NCI-H1105 (cell line): ENCODE measurements at regions not wholly inside any gene's neighbourhood (a gene's known extent, or its start where the extent isn't known, plus 50 kb on each side); places are given as distances from the start of the nearest gene placed in this dataset.

Experiments used
- DNase-seq: peaks from one replicate; lab custom pipeline; 2025; lab: John Stamatoyannopoulos, UW

GRCh38 chr10:75347186-75347585 lies 54.4 kb downstream of the ZNF503 start:
- DNase-seq = no peak

DNA sequence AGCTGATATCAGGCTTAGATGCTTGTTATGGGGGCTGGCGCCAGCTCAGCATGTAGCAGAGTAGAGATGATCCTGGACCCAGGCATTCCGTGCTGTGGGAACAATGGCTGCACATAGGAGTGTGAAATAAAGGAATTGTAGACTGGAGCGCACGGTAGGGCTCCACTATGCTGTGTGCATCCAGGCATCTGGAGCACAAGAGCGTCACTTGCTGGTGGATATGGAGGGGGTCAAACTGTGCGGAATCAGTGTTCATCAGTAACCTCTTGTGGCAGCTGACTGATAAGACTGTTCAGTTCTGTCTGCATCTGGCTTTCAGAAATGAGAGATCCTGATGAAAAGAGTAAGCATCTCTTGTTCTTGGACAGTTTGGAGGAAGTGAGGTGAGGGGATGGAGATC lies 55.8 kb downstream of the ZNF503 start:
- no peak for DNase-seq

DNA sequence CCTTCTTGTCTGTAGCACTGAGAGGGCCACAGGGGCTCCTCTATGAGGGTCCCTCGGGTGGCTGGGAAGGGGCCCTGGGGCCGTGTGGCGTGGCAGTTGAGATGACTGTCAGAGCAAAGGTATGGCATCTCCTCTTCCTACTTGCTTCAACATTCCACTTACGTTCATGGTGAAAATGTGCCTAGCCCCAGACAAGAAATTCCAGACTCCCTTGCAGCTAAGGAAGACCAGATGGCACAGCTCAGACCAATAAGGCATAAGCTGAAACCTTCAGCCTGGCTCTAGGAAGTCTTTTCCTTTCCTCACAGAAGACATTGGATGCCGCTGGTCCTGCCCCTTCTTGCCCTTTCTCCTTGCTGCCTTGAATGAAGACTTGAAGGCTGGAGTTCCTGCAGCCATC lies 57.4 kb downstream of the ZNF503 start:
- DNase-seq = no peak

- no peak for DNase-seq
These were observed 59.2 kb downstream of the ZNF503 start for GRCh38 chr10:75342397-75342796.

- DNase-seq = no peak
These were observed 65.6 kb downstream of the ZNF503 start for GRCh38 chr10:75335983-75336382.

DNA sequence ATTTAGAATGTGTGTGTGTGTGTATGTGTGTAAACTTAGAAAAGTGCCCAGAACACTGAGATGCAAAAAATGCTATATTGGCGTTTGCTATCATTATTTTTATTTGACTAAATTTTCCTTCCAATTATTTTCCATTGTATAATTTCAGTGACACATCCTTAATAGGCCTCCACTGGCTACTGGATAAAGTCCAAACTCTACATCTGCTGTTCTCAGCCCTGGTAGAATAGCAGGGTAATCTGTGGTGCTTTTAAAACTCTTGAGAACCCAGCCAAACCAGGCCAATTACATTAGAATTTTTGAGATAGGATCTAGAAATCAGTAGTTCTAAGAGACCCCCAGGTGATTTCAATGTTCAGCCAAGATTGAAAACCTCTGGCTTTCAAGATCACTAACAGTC lies 66.4 kb downstream of the ZNF503 start:
- DNase-seq = no peak

DNA sequence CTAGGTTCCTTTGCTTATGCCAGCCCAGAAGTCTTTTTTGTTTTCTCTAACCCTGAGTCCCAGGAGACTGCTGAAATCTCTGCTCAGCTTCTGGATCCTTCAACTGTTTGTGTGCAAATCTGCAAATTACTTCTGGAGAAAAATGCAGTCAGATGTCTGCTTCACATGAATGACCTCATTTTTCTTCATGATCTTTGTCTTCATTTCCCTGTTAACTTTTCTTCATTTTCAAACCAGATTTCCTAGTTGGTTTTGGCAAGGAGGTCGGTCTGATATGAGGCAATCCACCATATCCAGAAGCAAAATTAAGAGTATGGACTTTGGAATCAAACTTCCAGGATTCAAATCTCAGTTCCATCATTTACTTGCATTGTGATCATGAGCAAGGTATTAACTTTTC lies 66.8 kb downstream of the ZNF503 start:
- no peak for DNase-seq

DNA sequence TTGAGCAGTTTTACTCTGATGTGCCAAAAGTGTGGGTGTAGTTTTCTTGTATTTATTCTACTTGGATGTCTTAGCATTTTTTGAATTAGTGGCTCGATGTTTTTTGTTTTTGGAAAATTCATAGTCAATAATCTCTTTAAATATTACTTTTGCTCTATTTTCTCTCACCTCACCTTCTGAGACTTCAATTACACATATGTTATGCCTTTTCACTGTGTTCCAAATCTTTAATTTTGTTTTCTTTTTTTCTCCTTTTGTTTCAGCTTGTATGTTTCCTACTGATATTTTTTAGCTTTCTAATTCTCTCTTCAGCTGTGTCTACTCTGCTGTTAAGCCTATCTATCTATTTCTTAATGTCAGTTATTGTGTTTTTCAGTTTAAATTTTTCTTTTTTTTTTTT lies 69.5 kb downstream of the ZNF503 start:
- no peak for DNase-seq

DNA sequence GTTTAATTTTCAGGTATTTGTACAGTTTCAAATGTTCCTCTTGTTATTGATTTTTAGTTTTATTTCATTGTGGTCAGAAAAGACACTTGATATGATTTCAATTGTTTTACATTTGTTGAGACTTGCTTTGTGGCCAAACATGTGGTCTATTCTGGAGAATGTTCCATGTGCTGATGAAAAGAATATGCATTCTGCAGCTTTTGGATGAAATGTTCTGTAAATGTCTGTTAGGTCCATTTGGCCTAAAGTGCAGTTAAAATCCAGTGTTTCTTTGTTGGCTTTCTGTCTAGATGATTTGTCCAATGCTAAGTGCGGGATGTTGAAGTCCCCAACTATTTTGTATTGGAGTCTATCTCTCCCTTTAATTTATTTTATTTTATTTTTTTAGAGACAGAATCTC lies 70.5 kb downstream of the ZNF503 start:
- no peak for DNase-seq

GRCh38 chr10:75329190-75329745 lies 72.3 kb downstream of the ZNF503 start:
- DNase-seq = no peak

GRCh38 chr10:75326306-75326705 lies 75.3 kb downstream of the ZNF503 start:
- no peak for DNase-seq

DNA sequence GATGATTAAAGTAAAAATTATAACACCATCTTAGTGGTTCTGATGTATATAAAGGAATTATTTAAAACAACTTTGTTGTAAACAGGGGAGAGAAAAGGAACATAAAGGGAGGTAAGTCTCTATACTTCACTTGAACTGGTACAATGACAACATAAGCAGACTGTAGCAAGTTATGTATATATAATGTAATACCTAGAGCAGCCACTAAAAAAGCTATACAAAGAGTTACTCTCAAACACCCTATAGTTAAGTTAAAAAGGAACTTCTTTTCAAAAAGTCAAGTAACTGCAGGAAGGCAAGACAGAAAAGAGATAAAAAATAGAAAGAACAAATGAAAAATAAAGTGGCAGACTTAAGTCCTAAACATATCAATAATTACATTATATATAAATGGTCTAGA lies 82.3 kb downstream of the ZNF503 start:
- DNase-seq = no peak

DNA sequence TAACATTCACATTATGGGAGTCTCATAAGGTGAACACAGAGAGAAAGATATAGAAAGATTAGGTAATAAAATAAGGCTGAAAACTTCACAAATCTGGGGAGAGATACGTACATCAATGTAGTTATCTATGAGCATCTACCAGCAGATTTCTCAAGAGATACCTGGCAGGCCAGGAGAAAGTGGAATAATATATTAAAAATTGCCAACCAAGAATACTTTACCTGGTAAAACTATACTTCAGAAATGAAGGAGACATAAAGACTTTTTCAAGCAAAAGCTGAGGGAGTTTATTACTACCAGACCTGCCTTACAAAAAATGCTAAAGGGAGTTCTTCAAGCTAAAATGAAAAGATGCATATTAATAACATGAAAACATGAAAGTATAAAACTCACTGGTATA lies 78.8 kb upstream of the COMTD1 start:
- DNase-seq = no peak

DNA sequence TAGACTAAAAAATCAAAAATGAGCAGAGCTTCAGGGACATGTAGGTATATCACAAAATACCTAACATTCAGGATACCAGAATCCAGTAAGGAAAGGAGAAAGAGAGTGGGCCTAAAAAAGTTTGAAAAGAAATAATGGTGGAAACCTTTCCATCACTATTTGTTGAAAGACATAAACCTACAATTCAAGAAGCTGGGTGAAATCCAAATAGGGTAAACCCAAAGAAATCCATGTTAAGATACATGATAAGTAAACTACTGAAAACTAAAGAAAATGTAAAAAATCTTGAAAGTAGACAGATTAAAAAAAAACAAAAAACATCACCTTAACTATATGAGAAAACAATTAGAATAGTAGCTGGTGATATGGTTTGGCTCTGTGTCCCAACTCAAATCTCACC lies 76.7 kb upstream of the COMTD1 start:
- DNase-seq = no peak

DNA sequence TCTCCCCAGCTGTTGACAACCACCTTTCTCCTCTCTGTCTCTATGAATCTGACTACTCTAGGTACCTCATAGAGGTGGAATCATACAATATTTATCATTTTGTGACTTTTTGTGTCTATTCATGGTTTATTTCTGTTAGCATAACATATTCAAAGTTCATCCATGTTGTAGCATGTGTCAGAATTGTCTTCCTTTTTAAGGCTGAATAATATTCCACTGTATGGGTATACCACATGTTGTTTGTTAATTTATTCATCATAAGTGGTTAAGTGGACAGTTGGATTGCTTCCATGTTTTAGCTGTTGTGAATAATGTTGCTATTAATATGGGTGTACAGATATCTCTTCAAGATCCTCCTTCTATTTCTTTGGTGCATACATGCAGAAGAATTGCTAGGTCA lies 69.9 kb upstream of the COMTD1 start:
- DNase-seq = no peak

DNA sequence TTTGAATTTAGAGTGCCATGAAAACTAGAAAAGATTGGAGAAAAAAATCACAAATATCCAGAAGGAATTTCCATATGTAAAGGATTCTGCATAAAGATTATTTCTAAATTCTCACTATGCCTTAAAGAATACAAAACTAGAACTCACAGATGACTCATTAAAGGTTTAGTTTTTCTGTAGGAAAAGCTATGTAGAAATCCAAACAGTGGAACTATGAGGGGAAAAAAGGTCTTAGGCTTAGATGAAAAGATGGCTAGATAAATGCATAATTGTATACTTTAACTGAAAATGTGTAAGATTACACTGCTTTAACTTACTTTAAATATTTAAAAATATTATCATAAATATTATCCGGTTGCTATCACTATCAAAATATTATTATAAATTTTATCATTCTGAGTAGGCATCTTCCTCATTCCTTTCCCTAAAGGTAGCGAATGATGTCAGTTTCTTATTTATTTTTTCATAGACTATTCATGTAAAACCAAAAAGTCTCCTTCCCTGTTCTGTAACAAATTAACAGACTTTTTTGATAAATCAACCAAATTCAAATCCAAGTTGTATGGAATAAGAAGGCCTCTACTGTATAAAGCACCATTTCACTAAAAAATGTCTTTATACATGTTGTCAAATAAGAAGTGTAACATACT lies 69.1 kb upstream of the COMTD1 start:
- no peak for DNase-seq

- no peak for DNase-seq
These were observed 68.6 kb upstream of the COMTD1 start for GRCh38 chr10:75304313-75304712.

- no peak for DNase-seq
These were observed 67.5 kb upstream of the COMTD1 start for GRCh38 chr10:75303045-75303777.

- no peak for DNase-seq
These were observed 66.3 kb upstream of the COMTD1 start for GRCh38 chr10:75302029-75302428.

DNA sequence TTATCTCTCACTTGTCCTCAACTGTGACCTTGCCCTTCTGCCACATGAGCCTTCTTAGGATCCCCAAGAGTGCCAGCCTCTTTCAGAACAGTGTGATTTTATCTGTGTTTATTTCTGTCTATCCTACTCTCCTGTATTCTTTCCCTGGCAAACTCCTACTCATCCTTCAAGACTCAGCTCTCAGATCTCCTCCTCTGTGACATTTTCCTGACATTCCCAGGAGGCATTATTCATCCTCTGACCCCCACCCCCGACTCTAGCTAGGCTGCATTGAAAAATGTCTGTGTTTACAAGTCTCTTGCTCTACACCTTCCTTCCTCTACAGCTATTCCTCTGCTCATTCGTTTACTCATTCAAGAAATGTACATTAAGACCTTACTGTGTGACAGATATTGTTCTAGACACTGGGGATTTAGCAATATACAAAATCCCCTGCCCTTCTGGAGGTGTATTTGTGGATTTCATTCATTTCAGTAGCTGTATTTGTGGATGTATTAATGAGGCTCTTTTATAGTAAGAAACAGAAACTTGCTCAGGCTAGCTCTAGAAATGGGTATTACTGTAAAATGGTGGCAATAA lies 61.4 kb upstream of the COMTD1 start:
- no peak for DNase-seq

- no peak for DNase-seq
These were observed 60.2 kb upstream of the COMTD1 start for GRCh38 chr10:75295868-75296441.

DNA sequence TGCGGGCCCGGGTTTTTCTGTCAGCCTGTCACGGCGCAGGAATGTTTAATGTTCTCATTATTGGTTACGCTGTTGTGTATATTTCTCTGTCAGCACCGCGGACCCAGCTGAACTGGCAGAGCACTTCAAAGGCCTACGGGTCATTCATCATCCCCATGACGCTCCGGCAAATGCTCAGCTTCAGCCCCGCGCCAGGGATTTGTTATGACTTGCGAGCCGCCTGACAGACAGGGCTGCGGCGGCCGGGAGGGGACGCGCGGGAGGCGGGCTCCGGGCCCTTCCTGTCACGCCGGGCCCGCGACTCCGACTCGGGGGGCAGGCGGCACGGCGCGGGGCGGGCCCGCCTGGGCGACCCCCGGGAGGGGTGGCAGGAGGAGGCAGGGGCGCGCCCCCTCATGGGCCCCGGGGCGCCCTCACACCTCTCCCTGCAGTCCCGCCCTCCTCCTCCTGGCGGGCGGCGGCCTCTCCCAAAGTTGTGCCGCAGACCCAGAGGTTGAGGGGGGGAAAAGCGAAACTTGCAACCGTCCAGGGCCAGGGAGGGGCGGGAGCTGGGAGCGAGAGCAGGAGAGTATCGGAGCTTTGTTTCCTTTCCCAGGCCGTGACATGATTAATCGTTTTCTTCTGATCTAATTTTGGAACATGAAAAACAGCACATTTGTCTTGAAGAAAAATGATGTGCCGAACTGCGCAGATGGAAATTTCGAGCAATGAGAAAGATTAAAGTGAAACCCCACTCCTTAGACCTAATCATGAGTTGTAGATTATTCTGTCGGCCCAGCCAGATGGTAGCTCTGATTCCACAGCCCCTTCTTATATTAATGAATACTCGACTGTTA lies 59.3 kb upstream of the COMTD1 start:
- DNase-seq = peak; percentile 48
